ENCODE measurements at regions not wholly inside any gene's neighbourhood (a gene's known extent, or its start where the extent isn't known, plus 50 kb on each side); places are given as distances from the start of the nearest gene placed in this dataset.

DNA sequence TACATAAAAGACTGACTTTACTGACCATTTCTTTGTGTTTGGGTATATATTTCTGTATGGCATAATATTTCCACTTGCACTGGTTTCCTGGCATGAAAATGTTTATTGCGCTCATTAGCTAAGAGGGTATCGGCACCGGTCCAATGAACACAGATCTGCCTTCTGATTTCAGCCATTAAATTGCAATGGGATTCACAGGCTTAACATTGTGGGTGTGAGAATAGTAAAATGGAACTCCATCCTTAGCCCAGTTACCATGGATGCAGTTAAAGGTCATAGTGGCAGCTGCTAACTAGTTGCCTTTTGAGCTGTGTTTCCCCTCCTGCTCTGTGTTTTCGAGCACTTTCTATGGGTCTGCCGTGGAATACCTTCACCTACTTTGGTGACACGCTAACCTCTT lies 352.6 kb upstream of the POU3F3 start (continued):
- TF ChIP-seq, protein P1, sequence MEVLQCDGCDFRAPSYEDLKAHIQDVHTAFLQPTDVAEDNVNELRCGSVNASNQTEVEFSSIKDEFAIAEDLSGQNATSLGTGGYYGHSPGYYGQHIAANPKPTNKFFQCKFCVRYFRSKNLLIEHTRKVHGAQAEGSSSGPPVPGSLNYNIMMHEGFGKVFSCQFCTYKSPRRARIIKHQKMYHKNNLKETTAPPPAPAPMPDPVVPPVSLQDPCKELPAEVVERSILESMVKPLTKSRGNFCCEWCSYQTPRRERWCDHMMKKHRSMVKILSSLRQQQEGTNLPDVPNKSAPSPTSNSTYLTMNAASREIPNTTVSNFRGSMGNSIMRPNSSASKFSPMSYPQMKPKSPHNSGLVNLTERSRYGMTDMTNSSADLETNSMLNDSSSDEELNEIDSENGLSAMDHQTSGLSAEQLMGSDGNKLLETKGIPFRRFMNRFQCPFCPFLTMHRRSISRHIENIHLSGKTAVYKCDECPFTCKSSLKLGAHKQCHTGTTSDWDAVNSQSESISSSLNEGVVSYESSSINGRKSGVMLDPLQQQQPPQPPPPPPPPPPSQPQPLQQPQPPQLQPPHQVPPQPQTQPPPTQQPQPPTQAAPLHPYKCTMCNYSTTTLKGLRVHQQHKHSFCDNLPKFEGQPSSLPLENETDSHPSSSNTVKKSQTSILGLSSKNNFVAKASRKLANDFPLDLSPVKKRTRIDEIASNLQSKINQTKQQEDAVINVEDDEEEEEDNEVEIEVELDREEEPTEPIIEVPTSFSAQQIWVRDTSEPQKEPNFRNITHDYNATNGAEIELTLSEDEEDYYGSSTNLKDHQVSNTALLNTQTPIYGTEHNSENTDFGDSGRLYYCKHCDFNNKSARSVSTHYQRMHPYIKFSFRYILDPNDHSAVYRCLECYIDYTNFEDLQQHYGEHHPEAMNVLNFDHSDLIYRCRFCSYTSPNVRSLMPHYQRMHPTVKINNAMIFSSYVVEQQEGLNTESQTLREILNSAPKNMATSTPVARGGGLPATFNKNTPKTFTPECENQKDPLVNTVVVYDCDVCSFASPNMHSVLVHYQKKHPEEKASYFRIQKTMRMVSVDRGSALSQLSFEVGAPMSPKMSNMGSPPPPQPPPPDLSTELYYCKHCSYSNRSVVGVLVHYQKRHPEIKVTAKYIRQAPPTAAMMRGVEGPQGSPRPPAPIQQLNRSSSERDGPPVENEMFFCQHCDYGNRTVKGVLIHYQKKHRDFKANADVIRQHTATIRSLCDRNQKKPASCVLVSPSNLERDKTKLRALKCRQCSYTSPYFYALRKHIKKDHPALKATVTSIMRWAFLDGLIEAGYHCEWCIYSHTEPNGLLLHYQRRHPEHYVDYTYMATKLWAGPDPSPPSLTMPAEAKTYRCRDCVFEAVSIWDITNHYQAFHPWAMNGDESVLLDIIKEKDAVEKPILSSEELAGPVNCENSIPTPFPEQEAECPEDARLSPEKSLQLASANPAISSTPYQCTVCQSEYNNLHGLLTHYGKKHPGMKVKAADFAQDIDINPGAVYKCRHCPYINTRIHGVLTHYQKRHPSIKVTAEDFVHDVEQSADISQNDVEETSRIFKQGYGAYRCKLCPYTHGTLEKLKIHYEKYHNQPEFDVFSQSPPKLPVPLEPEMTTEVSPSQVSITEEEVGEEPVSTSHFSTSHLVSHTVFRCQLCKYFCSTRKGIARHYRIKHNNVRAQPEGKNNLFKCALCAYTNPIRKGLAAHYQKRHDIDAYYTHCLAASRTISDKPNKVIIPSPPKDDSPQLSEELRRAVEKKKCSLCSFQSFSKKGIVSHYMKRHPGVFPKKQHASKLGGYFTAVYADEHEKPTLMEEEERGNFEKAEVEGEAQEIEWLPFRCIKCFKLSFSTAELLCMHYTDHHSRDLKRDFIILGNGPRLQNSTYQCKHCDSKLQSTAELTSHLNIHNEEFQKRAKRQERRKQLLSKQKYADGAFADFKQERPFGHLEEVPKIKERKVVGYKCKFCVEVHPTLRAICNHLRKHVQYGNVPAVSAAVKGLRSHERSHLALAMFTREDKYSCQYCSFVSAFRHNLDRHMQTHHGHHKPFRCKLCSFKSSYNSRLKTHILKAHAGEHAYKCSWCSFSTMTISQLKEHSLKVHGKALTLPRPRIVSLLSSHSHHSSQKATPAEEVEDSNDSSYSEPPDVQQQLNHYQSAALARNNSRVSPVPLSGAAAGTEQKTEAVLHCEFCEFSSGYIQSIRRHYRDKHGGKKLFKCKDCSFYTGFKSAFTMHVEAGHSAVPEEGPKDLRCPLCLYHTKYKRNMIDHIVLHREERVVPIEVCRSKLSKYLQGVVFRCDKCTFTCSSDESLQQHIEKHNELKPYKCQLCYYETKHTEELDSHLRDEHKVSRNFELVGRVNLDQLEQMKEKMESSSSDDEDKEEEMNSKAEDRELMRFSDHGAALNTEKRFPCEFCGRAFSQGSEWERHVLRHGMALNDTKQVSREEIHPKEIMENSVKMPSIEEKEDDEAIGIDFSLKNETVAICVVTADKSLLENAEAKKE (CRISPR knock-in tag; IDR thresholded peaks at IDR 0.05) = no peak
- TF ChIP-seq STAT1 (IDR thresholded peaks at IDR 0.05; ENCODE audit: unreplicated experiment) = no peak
- no peak for TF ChIP-seq NANOG (IDR thresholded peaks at IDR 0.05; ENCODE audit: borderline replicate concordance)
- TF ChIP-seq ZNF331 (CRISPR knock-in tag; IDR thresholded peaks at IDR 0.05; ENCODE audit: low read depth) = no peak
- TF ChIP-seq JUNB (IDR thresholded peaks at IDR 0.05; ENCODE audit: unreplicated experiment) = no peak
- no peak for TF ChIP-seq EZH2phosphoT487 (IDR thresholded peaks at IDR 0.05; ENCODE audit: unreplicated experiment)
- no peak for TF ChIP-seq ZNF114 (CRISPR knock-in tag; IDR thresholded peaks at IDR 0.05)
- no peak for TF ChIP-seq EZH2 (IDR thresholded peaks at IDR 0.05; ENCODE audit: low read depth, unreplicated experiment)
- no peak for TF ChIP-seq ETS1 (IDR thresholded peaks at IDR 0.05)

DNA sequence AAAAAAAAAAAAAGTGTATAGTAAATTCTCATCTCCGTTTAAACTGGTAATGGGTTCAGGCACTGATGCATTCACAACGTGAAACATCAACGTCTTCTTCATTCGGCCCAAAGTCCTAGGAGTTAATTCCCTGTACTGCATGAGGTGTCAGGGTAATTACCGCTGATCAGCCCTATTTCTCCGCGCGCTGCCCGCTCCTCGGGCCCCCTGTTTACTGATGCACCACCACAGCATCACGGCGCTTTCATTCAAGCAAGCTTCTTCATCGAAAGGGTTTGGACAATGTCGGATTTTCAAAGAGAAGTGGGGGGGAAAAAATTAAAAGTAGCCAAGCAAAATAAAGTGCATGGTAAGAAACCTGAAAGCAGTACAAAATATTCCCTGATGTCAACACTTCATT lies 352.0 kb upstream of the POU3F3 start:
- ATAC-seq (no peak), DNase-seq (ENCODE audit: low spot score) (no peak)
- peaks cover 31% of the 10 kb centered on the region for H3K4me1 Mint-ChIP-seq
- Histone ChIP-seq H3K4me3 (no peak overlapping the region), H3K9me2 (ENCODE audit: insufficient read depth) (no peaks in the 10 kb centered on the region; the same call in 1 of the 2 replicates), H2AFZ (no peak overlapping the region), H3K36me3 (ENCODE audit: insufficient read depth) (no peaks in the 10 kb centered on the region), H3K4me2 (no peak overlapping the region), H3K27ac (ENCODE audit: low read depth) (no peak overlapping the region), H4K20me1 (replicated peaks; ENCODE audit: insufficient read depth) (no peaks in the 10 kb centered on the region), H3K79me2 (replicated peaks; ENCODE audit: insufficient read depth) (no peaks in the 10 kb centered on the region), H3K27me3 (ENCODE audit: insufficient read depth) (no peaks in the 10 kb centered on the region), H3K4me1 (ENCODE audit: insufficient read depth) (peaks cover 31% of the 10 kb centered on the region), H3F3A (replicated peaks; ENCODE audit: low read depth) (no peaks in the 10 kb centered on the region)
- H3K27me3 Mint-ChIP-seq (ENCODE audit: insufficient read depth, low read depth, poor library complexity) = peaks cover 1% of the 10 kb centered on the region
- H3K36me3 Mint-ChIP-seq (ENCODE audit: low read depth) = no peaks in the 10 kb centered on the region
- no peaks in the 10 kb centered on the region for H3K9me3 Mint-ChIP-seq
- no peak overlapping the region for H3K4me3 Mint-ChIP-seq
- H3K27ac Mint-ChIP-seq = no peak overlapping the region
- TF ChIP-seq NANOG (IDR thresholded peaks at IDR 0.05; ENCODE audit: borderline replicate concordance) (no peak), EZH2phosphoT487 (IDR thresholded peaks at IDR 0.05; ENCODE audit: unreplicated experiment) (no peak), ZNF331 (CRISPR knock-in tag; IDR thresholded peaks at IDR 0.05; ENCODE audit: low read depth) (no peak)
